IMR-90 (cell line): ENCODE measurements at regions not wholly inside any gene's neighbourhood (a gene's known extent, or its start where the extent isn't known, plus 50 kb on each side); places are given as distances from the start of the nearest gene placed in this dataset.

Experiments used
- ATAC-seq: fragments of 200-7000 bp; cut with Tn5 transposase; 2 replicates; pipeline ENCODE4 v1.9.1; 2020; ENCODE audit warnings: low read depth, mild to moderate bottlenecking, moderate library complexity
- BruUV-seq: library from RNA; stranded (reverse); fragments of 400-500 nt; replicated peaks from 2 replicates; lab custom pipeline; 2021; lab: Mats Ljungman, UMichigan
- CTCF ChIA-PET: fragments of 300-600 bp; formaldehyde crosslinking; extraction: SDS; loops from one replicate; lab custom pipeline; 2021; ENCODE audit warnings: antibody characterized with exemption; lab: Yijun Ruan, JAX
- POLR2A ChIA-PET: fragments of 300-600 bp; sonication (Branson Sonifier 250); formaldehyde crosslinking; loops from one replicate; lab custom pipeline; 2022; ENCODE audit warnings: antibody characterized with exemption; ENCODE audit not compliant: unreplicated experiment; lab: Charles Lee
- DNase-seq: peaks from one replicate; pipeline ENCODE4 v3.0.0; 2013
- H2AFZ ChIP-seq: replicated peaks from 2 replicates; pipeline ENCODE3; 2013; ENCODE audit warnings: low read length, mild to moderate bottlenecking; ENCODE audit not compliant: poor library complexity
- H2AK5ac ChIP-seq: 2 replicates; pipeline ENCODE4 v1.6.1; 2013; ENCODE audit warnings: low read depth, low read length, inconsistent platforms
- H2AK9ac ChIP-seq: replicated peaks from 2 replicates; pipeline ENCODE3; 2013; ENCODE audit warnings: mild to moderate bottlenecking, low read depth, low read length, moderate library complexity; ENCODE audit not compliant: poor library complexity
- H2BK120ac ChIP-seq: 2 replicates; pipeline ENCODE4 v1.6.1; 2013; ENCODE audit warnings: low read depth, low read length, inconsistent platforms
- H2BK15ac ChIP-seq: 3 replicates; pipeline ENCODE4 v1.6.1; 2013; ENCODE audit warnings: low read depth, low read length, inconsistent platforms
- H2BK20ac ChIP-seq: 2 replicates; pipeline ENCODE4 v1.6.1; 2013; ENCODE audit warnings: low read depth, mild to moderate bottlenecking, inconsistent platforms, low read length, moderate library complexity
- H2BK5ac ChIP-seq: 2 replicates; pipeline ENCODE4 v1.6.1; 2013; ENCODE audit warnings: mild to moderate bottlenecking, low read depth, low read length, inconsistent platforms; ENCODE audit not compliant: poor library complexity, severe bottlenecking
- H3K14ac ChIP-seq: replicated peaks from 2 replicates; pipeline ENCODE4 v1.6.1; 2013; ENCODE audit warnings: low read depth, low read length, inconsistent platforms
- H3K18ac ChIP-seq: 2 replicates; pipeline ENCODE4 v1.6.1; 2013; ENCODE audit warnings: low read depth, low read length, control low read depth
- H3K23ac ChIP-seq: 2 replicates; pipeline ENCODE4 v1.6.1; 2013; ENCODE audit warnings: low read depth, low read length, inconsistent platforms
- H3K27ac ChIP-seq: 2 replicates; pipeline ENCODE4 v1.5.1; 2013; ENCODE audit warnings: mild to moderate bottlenecking, control low read depth, low read length; ENCODE audit not compliant: insufficient read depth
- H3K27me3 ChIP-seq: 2 replicates; pipeline ENCODE4 v1.6.1; 2013; ENCODE audit warnings: low read length; ENCODE audit not compliant: control insufficient read depth, insufficient read depth
- H3K36me3 ChIP-seq: 2 replicates; pipeline ENCODE4 v1.6.1; 2013; ENCODE audit warnings: low read length, mixed read lengths; ENCODE audit not compliant: control insufficient read depth, insufficient read depth
- H3K4ac ChIP-seq: 2 replicates; pipeline ENCODE4 v1.6.1; 2013; ENCODE audit warnings: low read depth, low read length, inconsistent platforms
- H3K4me1 ChIP-seq: 2 replicates; pipeline ENCODE4 v1.6.1; 2013; ENCODE audit warnings: low read length, mixed read lengths; ENCODE audit not compliant: control insufficient read depth, insufficient read depth
- H3K4me2 ChIP-seq: 2 replicates; pipeline ENCODE4 v1.6.1; 2013; ENCODE audit warnings: low read depth, mild to moderate bottlenecking, control low read depth, low read length, moderate library complexity
- H3K4me3 ChIP-seq: 2 replicates; pipeline ENCODE4 v1.5.1; 2013; ENCODE audit warnings: low read depth, mild to moderate bottlenecking, control low read depth, low read length, moderate library complexity; ENCODE audit not compliant: insufficient read depth
- H3K56ac ChIP-seq: 2 replicates; pipeline ENCODE4 v1.6.1; 2013; ENCODE audit warnings: low read length, inconsistent platforms; ENCODE audit not compliant: insufficient read depth; ENCODE audit errors: extremely low read depth
- H3K79me1 ChIP-seq, 2 experiments: 2 replicates each; pipeline ENCODE4 v1.6.1; 2013; ENCODE audit warnings: low read length in 2 of 2, inconsistent platforms in 1 of 2, low read depth in 1 of 2
- H3K9ac ChIP-seq: 2 replicates; pipeline ENCODE4 v1.6.1; 2013; ENCODE audit warnings: low read depth, low read length, control low read depth
- H3K9me1 ChIP-seq: 2 replicates; pipeline ENCODE4 v1.6.1; 2013; ENCODE audit warnings: low read length, inconsistent platforms; ENCODE audit not compliant: insufficient read depth
- H3K9me3 ChIP-seq: 2 replicates; pipeline ENCODE4 v1.6.1; 2013; ENCODE audit warnings: low read length; ENCODE audit not compliant: control insufficient read depth, insufficient read depth
- H4K20me1 ChIP-seq: 2 replicates; pipeline ENCODE4 v1.6.1; 2013; ENCODE audit warnings: low read length, inconsistent platforms; ENCODE audit not compliant: insufficient read depth
- H4K5ac ChIP-seq: 2 replicates; pipeline ENCODE4 v1.6.1; 2013; ENCODE audit warnings: mild to moderate bottlenecking, low read depth, low read length, control low read depth
- H4K8ac ChIP-seq, 2 experiments: 2 replicates each; pipeline ENCODE4 v1.6.1; 2013; ENCODE audit warnings: low read depth in 2 of 2, low read length in 2 of 2, control low read depth in 1 of 2, inconsistent platforms in 1 of 2
- H4K91ac ChIP-seq: 2 replicates; pipeline ENCODE4 v1.6.1; 2013; ENCODE audit warnings: low read depth, low read length, inconsistent platforms; ENCODE audit not compliant: insufficient read depth
- BHLHE40 ChIP-seq: fragments of 150-350 bp; IDR thresholded peaks from 2 replicates; pipeline ENCODE4 v1.6.1; 2016; ENCODE audit warnings: mild to moderate bottlenecking, low read depth, low read length
- CEBPB ChIP-seq: IDR thresholded peaks from 2 replicates; pipeline ENCODE4 v1.6.1; 2012; ENCODE audit warnings: low read depth, low read length, improper control_type of control experiment
- CHD1 ChIP-seq: IDR thresholded peaks from 2 replicates; pipeline ENCODE4 v1.6.1; 2012; ENCODE audit warnings: low read depth, low read length, improper control_type of control experiment
- FOS ChIP-seq: fragments of 150-350 bp; IDR thresholded peaks from 2 replicates; pipeline ENCODE4 v1.6.1; 2016; ENCODE audit warnings: low read depth, low read length
- MAFK ChIP-seq: IDR thresholded peaks from 2 replicates; pipeline ENCODE4 v1.6.1; 2012; ENCODE audit warnings: low read depth, low read length, improper control_type of control experiment
- MAZ ChIP-seq: IDR thresholded peaks from 2 replicates; pipeline ENCODE4 v1.6.1; 2012; ENCODE audit warnings: low read depth, mild to moderate bottlenecking, low read length, improper control_type of control experiment, moderate library complexity, borderline replicate concordance
- MXI1 ChIP-seq: IDR thresholded peaks from 2 replicates; pipeline ENCODE4 v1.6.1; 2012; ENCODE audit warnings: low read depth, mild to moderate bottlenecking, low read length, moderate library complexity, borderline replicate concordance
- NFE2L2 ChIP-seq: fragments of 150-350 bp; IDR thresholded peaks from 2 replicates; pipeline ENCODE4 v1.6.1; 2016; ENCODE audit warnings: low read depth, mild to moderate bottlenecking, low read length
- POLR2A ChIP-seq: IDR thresholded peaks from 2 replicates; pipeline ENCODE4 v1.6.1; 2012; ENCODE audit warnings: mild to moderate bottlenecking, low read depth, low read length
- RAD21 ChIP-seq: IDR thresholded peaks from 2 replicates; pipeline ENCODE4 v1.6.1; 2012; ENCODE audit warnings: low read length, improper control_type of control experiment
- RCOR1 ChIP-seq: IDR thresholded peaks from 2 replicates; pipeline ENCODE4 v1.6.1; 2012; ENCODE audit warnings: mild to moderate bottlenecking, low read length, improper control_type of control experiment; ENCODE audit not compliant: insufficient replicate concordance
- RFX5 ChIP-seq: IDR thresholded peaks from 2 replicates; pipeline ENCODE4 v1.8.0; 2012; ENCODE audit warnings: low read depth, mild to moderate bottlenecking, low read length, moderate library complexity
- SMC3 ChIP-seq: fragments of 150-350 bp; IDR thresholded peaks from 2 replicates; pipeline ENCODE4 v1.6.1; 2016; ENCODE audit warnings: low read depth, mild to moderate bottlenecking, antibody characterized with exemption, low read length, moderate library complexity
- WGBS, 2 experiments: methylation state at CpG; one replicate each; pipeline versions ENCODE4 v1.1.5 to v1.1.7; 2013; ENCODE audit warnings: missing lambda C conversion rate in 2 of 2; ENCODE audit not compliant: insufficient read length in 1 of 2; ENCODE audit errors: extremely low coverage in 2 of 2; 5-methylcytosine and 5-hydroxymethylcytosine counted together
- dilution Hi-C: fragments of 300-500 bp; cut with HindIII; formaldehyde crosslinking; loops from one replicate; pipeline ENCODE4 v1.14.3; 2018; ENCODE audit warnings: low sequenced_read_pairs; ENCODE audit not compliant: unreplicated experiment
- in situ Hi-C: fragments of 300-500 bp; cut with MboI; formaldehyde crosslinking; loops from 3 replicates; pipeline ENCODE4 v1.14.3; 2019; ENCODE audit warnings: low sequenced_read_pairs, inconsistent platforms, mixed read lengths
- intact Hi-C: fragments of 100-400 bp; cut with micrococcal nuclease; formaldehyde crosslinking; loops from 2 replicates; pipeline ENCODE4 v1.10.0; 2022
- TF ChIP-seq, protein P1 (sequence below): conservative IDR thresholded peaks from 2 replicates; pipeline ENCODE4 v1.5.1; 2012; ENCODE audit warnings: mild to moderate bottlenecking, low read depth, low read length, improper control_type of control experiment
- TF ChIP-seq, protein P2 (sequence below): fragments of 150-350 bp; IDR thresholded peaks from 2 replicates; pipeline ENCODE4 v1.6.1; 2017; ENCODE audit warnings: mild to moderate bottlenecking, antibody characterized with exemption, low read length, low read depth
- TF ChIP-seq, protein P3 (sequence below): fragments of 150-350 bp; IDR thresholded peaks from 2 replicates; pipeline ENCODE4 v1.6.1; 2016; ENCODE audit warnings: low read depth, mild to moderate bottlenecking, low read length, moderate library complexity, borderline replicate concordance

DNA sequence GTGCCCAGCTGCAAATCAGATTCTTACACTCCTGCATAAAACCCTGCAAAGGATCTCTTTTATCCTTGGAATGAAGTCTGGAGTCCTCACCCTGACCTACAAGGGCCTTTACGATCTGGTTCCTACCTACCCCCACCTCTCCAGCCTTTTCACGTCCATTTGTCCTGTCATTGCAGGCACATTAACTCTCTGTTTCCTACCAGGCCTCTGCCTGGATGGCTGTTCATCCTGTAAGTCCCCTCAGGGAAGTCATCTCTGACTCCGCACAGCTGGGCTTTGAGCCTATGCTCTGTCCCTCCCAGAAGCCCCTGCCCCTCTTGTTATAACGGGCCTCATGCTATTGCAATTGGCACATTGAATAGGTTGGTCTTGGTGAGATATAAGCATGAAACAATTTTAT is 96.8 kb upstream of the USP24 start:
- peak overlapping the region; percentile 90 for H3K14ac ChIP-seq
- peaks cover 20% of the 10 kb centered on the region for H3K9me1 ChIP-seq
- H4K20me1 ChIP-seq: no peaks in the 10 kb centered on the region
- peak overlapping the region; percentile 93 for H2BK20ac ChIP-seq
- H3K9ac ChIP-seq: no peak overlapping the region
- H3K4ac ChIP-seq: peak overlapping the region; percentile 92
- peak overlapping the region; percentile 91 for H2AK5ac ChIP-seq
- no peak overlapping the region for H3K4me2 ChIP-seq
- DNase-seq (no peak), ATAC-seq (no peak)
- peak overlapping the region; percentile 90; the same call in 1 of the 2 replicates for H3K27ac ChIP-seq
- H3K23ac ChIP-seq: peak overlapping the region; percentile 45; the same call in 1 of the 2 replicates
- ChIA-PET POLR2A (no interaction called here), CTCF (interaction anchor here (2.1 kb wide), 1 partner anchor 26 kb away, joined by 7 read pairs; no protein-coding TSS in a partner anchor)
- H3K79me1 ChIP-seq: 0 out of 4 replicates have a peak, but pooled peaks cover 0 to 6% of the 10 kb centered on the region in 2 experiments
- TF ChIP-seq CHD1: no peak
- TF ChIP-seq, protein P1, sequence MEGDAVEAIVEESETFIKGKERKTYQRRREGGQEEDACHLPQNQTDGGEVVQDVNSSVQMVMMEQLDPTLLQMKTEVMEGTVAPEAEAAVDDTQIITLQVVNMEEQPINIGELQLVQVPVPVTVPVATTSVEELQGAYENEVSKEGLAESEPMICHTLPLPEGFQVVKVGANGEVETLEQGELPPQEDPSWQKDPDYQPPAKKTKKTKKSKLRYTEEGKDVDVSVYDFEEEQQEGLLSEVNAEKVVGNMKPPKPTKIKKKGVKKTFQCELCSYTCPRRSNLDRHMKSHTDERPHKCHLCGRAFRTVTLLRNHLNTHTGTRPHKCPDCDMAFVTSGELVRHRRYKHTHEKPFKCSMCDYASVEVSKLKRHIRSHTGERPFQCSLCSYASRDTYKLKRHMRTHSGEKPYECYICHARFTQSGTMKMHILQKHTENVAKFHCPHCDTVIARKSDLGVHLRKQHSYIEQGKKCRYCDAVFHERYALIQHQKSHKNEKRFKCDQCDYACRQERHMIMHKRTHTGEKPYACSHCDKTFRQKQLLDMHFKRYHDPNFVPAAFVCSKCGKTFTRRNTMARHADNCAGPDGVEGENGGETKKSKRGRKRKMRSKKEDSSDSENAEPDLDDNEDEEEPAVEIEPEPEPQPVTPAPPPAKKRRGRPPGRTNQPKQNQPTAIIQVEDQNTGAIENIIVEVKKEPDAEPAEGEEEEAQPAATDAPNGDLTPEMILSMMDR: no peak
- TF ChIP-seq, protein P2, sequence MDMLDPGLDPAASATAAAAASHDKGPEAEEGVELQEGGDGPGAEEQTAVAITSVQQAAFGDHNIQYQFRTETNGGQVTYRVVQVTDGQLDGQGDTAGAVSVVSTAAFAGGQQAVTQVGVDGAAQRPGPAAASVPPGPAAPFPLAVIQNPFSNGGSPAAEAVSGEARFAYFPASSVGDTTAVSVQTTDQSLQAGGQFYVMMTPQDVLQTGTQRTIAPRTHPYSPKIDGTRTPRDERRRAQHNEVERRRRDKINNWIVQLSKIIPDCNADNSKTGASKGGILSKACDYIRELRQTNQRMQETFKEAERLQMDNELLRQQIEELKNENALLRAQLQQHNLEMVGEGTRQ: no peak
- TF ChIP-seq MAFK: no peak
- TF ChIP-seq NFE2L2: no peak
- no peak for TF ChIP-seq SMC3
- TF ChIP-seq CEBPB: no peak
- TF ChIP-seq RAD21: no peak
- no peak for TF ChIP-seq BHLHE40
- no peak for TF ChIP-seq POLR2A
- no peak for TF ChIP-seq FOS
- TF ChIP-seq, protein P3, sequence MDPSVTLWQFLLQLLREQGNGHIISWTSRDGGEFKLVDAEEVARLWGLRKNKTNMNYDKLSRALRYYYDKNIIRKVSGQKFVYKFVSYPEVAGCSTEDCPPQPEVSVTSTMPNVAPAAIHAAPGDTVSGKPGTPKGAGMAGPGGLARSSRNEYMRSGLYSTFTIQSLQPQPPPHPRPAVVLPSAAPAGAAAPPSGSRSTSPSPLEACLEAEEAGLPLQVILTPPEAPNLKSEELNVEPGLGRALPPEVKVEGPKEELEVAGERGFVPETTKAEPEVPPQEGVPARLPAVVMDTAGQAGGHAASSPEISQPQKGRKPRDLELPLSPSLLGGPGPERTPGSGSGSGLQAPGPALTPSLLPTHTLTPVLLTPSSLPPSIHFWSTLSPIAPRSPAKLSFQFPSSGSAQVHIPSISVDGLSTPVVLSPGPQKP: no peak
- no peak for TF ChIP-seq MXI1
- no peak for TF ChIP-seq MAZ
- TF ChIP-seq RCOR1: no peak
- no peak for TF ChIP-seq RFX5
- H3K4me3 ChIP-seq: no peak overlapping the region
- H3K9me3 ChIP-seq: no peaks in the 10 kb centered on the region
- H2AK9ac ChIP-seq: no peak overlapping the region
- H3K56ac ChIP-seq: no peak overlapping the region
- peak overlapping the region; percentile 87 for H3K18ac ChIP-seq
- H4K8ac ChIP-seq: peak overlapping the region; percentile 61 to 82
- peak overlapping the region; percentile 90 for H4K91ac ChIP-seq
- H2BK15ac ChIP-seq: peak overlapping the region; percentile 91; the same call in 2 of the 3 replicates
- in situ Hi-C loops: no loop called here
- BruUV-seq: no TSS peak
- peak overlapping the region; percentile 78 for H2BK120ac ChIP-seq
- H3K36me3 ChIP-seq: no peaks in the 10 kb centered on the region
- dilution Hi-C loops: no loop called here
- H2AFZ ChIP-seq: no peak overlapping the region
- intact Hi-C loops: no loop called here
- H2BK5ac ChIP-seq: peak overlapping the region; percentile 9
- H3K4me1 ChIP-seq: peaks cover 29% of the 10 kb centered on the region
- H4K5ac ChIP-seq: peak overlapping the region; percentile 80
- WGBS, 2 experiments: no CpG with 5 or more reads among the region's 4 CpGs
- H3K27me3 ChIP-seq: no peaks in the 10 kb centered on the region
